ENCODE measurements at regions not wholly inside any gene's neighbourhood (a gene's known extent, or its start where the extent isn't known, plus 50 kb on each side); places are given as distances from the start of the nearest gene placed in this dataset.

DNA sequence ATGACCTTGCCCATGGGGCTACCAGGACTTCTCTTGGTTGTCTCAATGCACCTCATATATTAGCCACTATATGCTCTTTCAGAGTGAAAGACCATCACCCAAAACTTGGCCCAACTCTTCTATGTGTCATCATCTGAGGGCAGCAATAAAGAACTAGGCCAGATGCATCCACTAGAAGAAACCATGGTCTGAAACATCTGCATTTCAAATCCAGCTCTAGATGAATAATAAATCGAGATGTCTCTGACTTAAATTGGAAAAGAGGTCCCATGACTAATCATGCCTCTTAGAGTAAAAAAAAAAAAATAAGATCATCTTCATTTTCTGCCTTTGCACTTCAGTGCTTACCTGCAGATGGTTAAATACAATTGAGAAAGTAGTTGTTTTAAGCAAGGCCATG is 397.6 kb upstream of the PITX2 start:
- TF ChIP-seq POLR2AphosphoS5 (IDR thresholded peaks at IDR 0.05; ENCODE audit: low read depth, low read length) (no peak), SIN3A (IDR thresholded peaks at IDR 0.05; ENCODE audit: borderline replicate concordance, insufficient read depth, low read depth, low read length) (no peak)
- TF ChIP-seq, protein P1, sequence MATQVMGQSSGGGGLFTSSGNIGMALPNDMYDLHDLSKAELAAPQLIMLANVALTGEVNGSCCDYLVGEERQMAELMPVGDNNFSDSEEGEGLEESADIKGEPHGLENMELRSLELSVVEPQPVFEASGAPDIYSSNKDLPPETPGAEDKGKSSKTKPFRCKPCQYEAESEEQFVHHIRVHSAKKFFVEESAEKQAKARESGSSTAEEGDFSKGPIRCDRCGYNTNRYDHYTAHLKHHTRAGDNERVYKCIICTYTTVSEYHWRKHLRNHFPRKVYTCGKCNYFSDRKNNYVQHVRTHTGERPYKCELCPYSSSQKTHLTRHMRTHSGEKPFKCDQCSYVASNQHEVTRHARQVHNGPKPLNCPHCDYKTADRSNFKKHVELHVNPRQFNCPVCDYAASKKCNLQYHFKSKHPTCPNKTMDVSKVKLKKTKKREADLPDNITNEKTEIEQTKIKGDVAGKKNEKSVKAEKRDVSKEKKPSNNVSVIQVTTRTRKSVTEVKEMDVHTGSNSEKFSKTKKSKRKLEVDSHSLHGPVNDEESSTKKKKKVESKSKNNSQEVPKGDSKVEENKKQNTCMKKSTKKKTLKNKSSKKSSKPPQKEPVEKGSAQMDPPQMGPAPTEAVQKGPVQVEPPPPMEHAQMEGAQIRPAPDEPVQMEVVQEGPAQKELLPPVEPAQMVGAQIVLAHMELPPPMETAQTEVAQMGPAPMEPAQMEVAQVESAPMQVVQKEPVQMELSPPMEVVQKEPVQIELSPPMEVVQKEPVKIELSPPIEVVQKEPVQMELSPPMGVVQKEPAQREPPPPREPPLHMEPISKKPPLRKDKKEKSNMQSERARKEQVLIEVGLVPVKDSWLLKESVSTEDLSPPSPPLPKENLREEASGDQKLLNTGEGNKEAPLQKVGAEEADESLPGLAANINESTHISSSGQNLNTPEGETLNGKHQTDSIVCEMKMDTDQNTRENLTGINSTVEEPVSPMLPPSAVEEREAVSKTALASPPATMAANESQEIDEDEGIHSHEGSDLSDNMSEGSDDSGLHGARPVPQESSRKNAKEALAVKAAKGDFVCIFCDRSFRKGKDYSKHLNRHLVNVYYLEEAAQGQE (IDR thresholded peaks at IDR 0.05; ENCODE audit: insufficient read depth in 1 of 2, low read depth in 2 of 2, low read length in 1 of 2) = no peak
- TF ChIP-seq, protein P2, sequence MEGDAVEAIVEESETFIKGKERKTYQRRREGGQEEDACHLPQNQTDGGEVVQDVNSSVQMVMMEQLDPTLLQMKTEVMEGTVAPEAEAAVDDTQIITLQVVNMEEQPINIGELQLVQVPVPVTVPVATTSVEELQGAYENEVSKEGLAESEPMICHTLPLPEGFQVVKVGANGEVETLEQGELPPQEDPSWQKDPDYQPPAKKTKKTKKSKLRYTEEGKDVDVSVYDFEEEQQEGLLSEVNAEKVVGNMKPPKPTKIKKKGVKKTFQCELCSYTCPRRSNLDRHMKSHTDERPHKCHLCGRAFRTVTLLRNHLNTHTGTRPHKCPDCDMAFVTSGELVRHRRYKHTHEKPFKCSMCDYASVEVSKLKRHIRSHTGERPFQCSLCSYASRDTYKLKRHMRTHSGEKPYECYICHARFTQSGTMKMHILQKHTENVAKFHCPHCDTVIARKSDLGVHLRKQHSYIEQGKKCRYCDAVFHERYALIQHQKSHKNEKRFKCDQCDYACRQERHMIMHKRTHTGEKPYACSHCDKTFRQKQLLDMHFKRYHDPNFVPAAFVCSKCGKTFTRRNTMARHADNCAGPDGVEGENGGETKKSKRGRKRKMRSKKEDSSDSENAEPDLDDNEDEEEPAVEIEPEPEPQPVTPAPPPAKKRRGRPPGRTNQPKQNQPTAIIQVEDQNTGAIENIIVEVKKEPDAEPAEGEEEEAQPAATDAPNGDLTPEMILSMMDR (IDR thresholded peaks at IDR 0.05) = no peak
